ENCODE measurements at regions not wholly inside any gene's neighbourhood (a gene's known extent, or its start where the extent isn't known, plus 50 kb on each side); places are given as distances from the start of the nearest gene placed in this dataset.

DNA sequence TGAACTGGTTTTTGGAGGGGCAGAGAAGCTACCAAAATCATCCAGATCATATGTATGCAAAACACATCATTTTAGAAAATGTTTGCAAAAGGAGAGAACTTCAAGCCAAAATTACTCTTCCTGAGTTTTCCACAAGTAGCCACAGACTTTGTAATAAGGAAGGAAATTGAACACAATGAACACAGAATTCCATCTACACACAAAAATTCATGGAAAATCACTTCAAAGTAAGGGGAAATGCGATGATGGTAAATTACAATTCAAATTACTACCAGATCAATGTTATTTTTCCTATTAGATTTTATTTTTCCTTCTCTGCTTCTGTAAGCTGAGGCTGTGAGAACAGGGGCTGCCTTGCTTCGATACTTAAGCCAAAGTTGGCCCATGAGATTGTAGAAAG lies 172.1 kb upstream of the ARL4C start:
- ChIA-PET POLR2A (no interaction called here), CTCF (interaction anchor here (0.6 to 1.8 kb wide), 17 partner anchors 8 to 448 kb away, joined by 3 to 9 read pairs (median 4); no protein-coding TSS in a partner anchor)
- TF ChIP-seq NR3C1 (CRISPR knock-in tag; conservative IDR thresholded peaks at IDR 0.05; ENCODE audit: low read depth) (no peak), SMAD4 (CRISPR knock-in tag; IDR thresholded peaks at IDR 0.05) (no peak), ATF1 (CRISPR knock-in tag; IDR thresholded peaks at IDR 0.05) (no peak), TCF7 (CRISPR knock-in tag; IDR thresholded peaks at IDR 0.05; ENCODE audit: low read depth) (no peak), JAZF1 (CRISPR knock-in tag; IDR thresholded peaks at IDR 0.05) (no peak), SP1 (CRISPR knock-in tag; conservative IDR thresholded peaks at IDR 0.05) (no peak), OVOL2 (CRISPR knock-in tag; IDR thresholded peaks at IDR 0.05; ENCODE audit: borderline replicate concordance) (no peak), ZNF219 (CRISPR knock-in tag; IDR thresholded peaks at IDR 0.05; ENCODE audit: borderline replicate concordance) (no peak), SOX15 (CRISPR knock-in tag; IDR thresholded peaks at IDR 0.05) (no peak)
- TF ChIP-seq, protein P1, sequence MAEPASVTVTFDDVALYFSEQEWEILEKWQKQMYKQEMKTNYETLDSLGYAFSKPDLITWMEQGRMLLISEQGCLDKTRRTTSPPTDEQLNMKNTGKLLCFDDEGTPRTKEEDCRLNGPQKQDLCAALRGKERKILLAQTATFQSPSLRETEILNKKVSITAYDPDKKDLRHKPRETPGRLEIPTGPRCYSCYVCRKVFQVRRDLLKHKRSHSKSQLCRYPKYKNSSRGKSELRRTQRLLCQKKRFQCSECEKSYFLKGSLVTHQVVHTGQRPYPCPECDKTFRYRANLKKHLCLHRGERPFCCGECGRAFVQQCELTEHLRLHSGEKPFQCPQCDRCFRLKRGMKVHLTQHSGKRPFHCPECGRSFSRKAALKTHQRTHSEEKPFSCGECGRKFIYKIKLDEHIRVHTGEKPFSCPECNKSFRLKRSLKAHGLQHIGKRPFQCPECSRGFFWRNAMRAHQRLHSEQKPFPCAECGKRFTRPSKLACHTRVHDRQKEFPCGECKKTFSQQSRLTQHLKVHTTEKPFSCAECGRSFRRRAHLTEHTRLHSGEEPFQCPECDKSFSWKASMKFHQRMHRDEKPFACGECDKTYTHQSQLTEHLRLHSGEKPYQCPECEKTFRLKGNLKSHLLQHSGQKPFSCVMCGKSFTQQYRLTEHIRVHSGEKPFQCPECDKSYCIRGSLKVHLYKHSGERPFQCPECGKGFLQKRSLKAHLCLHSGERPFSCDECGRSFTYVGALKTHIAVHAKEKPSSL (CRISPR knock-in tag; conservative IDR thresholded peaks at IDR 0.05): no peak
- TF ChIP-seq, protein P2, sequence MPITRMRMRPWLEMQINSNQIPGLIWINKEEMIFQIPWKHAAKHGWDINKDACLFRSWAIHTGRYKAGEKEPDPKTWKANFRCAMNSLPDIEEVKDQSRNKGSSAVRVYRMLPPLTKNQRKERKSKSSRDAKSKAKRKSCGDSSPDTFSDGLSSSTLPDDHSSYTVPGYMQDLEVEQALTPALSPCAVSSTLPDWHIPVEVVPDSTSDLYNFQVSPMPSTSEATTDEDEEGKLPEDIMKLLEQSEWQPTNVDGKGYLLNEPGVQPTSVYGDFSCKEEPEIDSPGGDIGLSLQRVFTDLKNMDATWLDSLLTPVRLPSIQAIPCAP (CRISPR knock-in tag; IDR thresholded peaks at IDR 0.05): no peak
- TF ChIP-seq, protein P3, sequence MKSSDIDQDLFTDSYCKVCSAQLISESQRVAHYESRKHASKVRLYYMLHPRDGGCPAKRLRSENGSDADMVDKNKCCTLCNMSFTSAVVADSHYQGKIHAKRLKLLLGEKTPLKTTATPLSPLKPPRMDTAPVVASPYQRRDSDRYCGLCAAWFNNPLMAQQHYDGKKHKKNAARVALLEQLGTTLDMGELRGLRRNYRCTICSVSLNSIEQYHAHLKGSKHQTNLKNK (CRISPR knock-in tag; IDR thresholded peaks at IDR 0.05): no peak
- Mint-ChIP-seq H3K9me3 (peaks cover 39% of the 10 kb centered on the region), H3K27ac (no peak overlapping the region), H3K36me3 (peaks cover 26% of the 10 kb centered on the region), H3K4me3 (no peak overlapping the region), H3K27me3 (ENCODE audit: low read depth) (peaks cover under 1% of the 10 kb centered on the region), H3K4me1 (peaks cover 27% of the 10 kb centered on the region)
- DNase-seq (ENCODE audit: low spot score): no peak
- no peak for ATAC-seq

DNA sequence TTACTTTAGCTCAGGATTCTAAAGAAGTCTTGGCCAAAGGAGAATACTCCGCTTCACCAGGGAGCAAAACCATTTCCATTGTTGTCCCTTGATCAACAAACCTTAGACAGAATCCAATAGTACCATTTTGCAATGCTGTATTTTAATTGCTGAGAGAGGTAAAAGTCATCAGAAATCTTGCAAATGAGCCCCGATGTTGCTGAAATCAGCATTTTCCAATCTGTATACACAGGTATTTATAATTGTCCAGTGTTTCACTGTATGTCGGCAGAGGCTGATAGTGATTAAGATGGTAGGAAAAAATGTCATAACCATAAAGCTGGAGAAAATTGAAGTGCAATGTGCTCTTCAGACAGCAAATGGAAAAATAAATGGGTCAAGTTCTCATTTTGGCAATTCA lies 170.0 kb upstream of the ARL4C start:
- peaks cover 6% of the 10 kb centered on the region for H3K27me3 Mint-ChIP-seq (ENCODE audit: low read depth)
- ATAC-seq (no peak), DNase-seq (ENCODE audit: low spot score) (no peak)
- no peak overlapping the region for H3K4me3 Mint-ChIP-seq
- ChIA-PET POLR2A (no interaction called here), CTCF (interaction anchor here (0.9 kb wide), 1 partner anchor 450 kb away, joined by 3 read pairs; no protein-coding TSS in a partner anchor)
- TF ChIP-seq FOXP1 (CRISPR knock-in tag; IDR thresholded peaks at IDR 0.05; ENCODE audit: borderline replicate concordance) (no peak), NR2C2 (CRISPR knock-in tag; IDR thresholded peaks at IDR 0.05) (no peak), MYBL2 (CRISPR knock-in tag; IDR thresholded peaks at IDR 0.05) (no peak), ZNF138 (CRISPR knock-in tag; conservative IDR thresholded peaks at IDR 0.05) (no peak), ZNF219 (CRISPR knock-in tag; IDR thresholded peaks at IDR 0.05; ENCODE audit: borderline replicate concordance) (no peak), SMAD3 (CRISPR knock-in tag; IDR thresholded peaks at IDR 0.05; ENCODE audit: borderline replicate concordance) (no peak), CBFB (CRISPR knock-in tag; IDR thresholded peaks at IDR 0.05; ENCODE audit: low read depth) (no peak), ATF1 (CRISPR knock-in tag; IDR thresholded peaks at IDR 0.05) (no peak), ZNF232 (CRISPR knock-in tag; IDR thresholded peaks at IDR 0.05) (no peak), ZSCAN18 (CRISPR knock-in tag; IDR thresholded peaks at IDR 0.05) (no peak), TCF7 (CRISPR knock-in tag; IDR thresholded peaks at IDR 0.05; ENCODE audit: low read depth) (no peak), TEAD4 (CRISPR knock-in tag; IDR thresholded peaks at IDR 0.05) (no peak)
- TF ChIP-seq, protein P4, sequence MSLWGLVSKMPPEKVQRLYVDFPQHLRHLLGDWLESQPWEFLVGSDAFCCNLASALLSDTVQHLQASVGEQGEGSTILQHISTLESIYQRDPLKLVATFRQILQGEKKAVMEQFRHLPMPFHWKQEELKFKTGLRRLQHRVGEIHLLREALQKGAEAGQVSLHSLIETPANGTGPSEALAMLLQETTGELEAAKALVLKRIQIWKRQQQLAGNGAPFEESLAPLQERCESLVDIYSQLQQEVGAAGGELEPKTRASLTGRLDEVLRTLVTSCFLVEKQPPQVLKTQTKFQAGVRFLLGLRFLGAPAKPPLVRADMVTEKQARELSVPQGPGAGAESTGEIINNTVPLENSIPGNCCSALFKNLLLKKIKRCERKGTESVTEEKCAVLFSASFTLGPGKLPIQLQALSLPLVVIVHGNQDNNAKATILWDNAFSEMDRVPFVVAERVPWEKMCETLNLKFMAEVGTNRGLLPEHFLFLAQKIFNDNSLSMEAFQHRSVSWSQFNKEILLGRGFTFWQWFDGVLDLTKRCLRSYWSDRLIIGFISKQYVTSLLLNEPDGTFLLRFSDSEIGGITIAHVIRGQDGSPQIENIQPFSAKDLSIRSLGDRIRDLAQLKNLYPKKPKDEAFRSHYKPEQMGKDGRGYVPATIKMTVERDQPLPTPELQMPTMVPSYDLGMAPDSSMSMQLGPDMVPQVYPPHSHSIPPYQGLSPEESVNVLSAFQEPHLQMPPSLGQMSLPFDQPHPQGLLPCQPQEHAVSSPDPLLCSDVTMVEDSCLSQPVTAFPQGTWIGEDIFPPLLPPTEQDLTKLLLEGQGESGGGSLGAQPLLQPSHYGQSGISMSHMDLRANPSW (CRISPR knock-in tag; conservative IDR thresholded peaks at IDR 0.05; ENCODE audit: low read depth): no peak
- TF ChIP-seq, protein P5, sequence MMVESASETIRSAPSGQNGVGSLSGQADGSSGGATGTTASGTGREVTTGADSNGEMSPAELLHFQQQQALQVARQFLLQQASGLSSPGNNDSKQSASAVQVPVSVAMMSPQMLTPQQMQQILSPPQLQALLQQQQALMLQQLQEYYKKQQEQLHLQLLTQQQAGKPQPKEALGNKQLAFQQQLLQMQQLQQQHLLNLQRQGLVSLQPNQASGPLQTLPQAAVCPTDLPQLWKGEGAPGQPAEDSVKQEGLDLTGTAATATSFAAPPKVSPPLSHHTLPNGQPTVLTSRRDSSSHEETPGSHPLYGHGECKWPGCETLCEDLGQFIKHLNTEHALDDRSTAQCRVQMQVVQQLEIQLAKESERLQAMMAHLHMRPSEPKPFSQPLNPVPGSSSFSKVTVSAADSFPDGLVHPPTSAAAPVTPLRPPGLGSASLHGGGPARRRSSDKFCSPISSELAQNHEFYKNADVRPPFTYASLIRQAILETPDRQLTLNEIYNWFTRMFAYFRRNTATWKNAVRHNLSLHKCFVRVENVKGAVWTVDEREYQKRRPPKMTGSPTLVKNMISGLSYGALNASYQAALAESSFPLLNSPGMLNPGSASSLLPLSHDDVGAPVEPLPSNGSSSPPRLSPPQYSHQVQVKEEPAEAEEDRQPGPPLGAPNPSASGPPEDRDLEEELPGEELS (CRISPR knock-in tag; IDR thresholded peaks at IDR 0.05): no peak
- TF ChIP-seq, protein P6, sequence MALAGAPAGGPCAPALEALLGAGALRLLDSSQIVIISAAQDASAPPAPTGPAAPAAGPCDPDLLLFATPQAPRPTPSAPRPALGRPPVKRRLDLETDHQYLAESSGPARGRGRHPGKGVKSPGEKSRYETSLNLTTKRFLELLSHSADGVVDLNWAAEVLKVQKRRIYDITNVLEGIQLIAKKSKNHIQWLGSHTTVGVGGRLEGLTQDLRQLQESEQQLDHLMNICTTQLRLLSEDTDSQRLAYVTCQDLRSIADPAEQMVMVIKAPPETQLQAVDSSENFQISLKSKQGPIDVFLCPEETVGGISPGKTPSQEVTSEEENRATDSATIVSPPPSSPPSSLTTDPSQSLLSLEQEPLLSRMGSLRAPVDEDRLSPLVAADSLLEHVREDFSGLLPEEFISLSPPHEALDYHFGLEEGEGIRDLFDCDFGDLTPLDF (CRISPR knock-in tag; IDR thresholded peaks at IDR 0.05): no peak
- TF ChIP-seq, protein P7, sequence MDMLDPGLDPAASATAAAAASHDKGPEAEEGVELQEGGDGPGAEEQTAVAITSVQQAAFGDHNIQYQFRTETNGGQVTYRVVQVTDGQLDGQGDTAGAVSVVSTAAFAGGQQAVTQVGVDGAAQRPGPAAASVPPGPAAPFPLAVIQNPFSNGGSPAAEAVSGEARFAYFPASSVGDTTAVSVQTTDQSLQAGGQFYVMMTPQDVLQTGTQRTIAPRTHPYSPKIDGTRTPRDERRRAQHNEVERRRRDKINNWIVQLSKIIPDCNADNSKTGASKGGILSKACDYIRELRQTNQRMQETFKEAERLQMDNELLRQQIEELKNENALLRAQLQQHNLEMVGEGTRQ (CRISPR knock-in tag; IDR thresholded peaks at IDR 0.05): no peak
- H3K9me3 Mint-ChIP-seq: peaks cover 51% of the 10 kb centered on the region
- peaks cover 27% of the 10 kb centered on the region for H3K4me1 Mint-ChIP-seq
- no peak overlapping the region for H3K27ac Mint-ChIP-seq
- peaks cover 41% of the 10 kb centered on the region for H3K36me3 Mint-ChIP-seq

Measured in WTC11 (cell line).